Activated T-cell treated with anti-CD3 and anti-CD28 coated beads, Interleukin-2, amount 50 U/mL, for 4 hours (primary cell): ENCODE measurements at regions not wholly inside any gene's neighbourhood (a gene's known extent, or its start where the extent isn't known, plus 50 kb on each side); places are given as distances from the start of the nearest gene placed in this dataset.

Source experiments
- ATAC-seq, 2 donors: fragments of 200-7000 bp; cut with Tn5 transposase; one replicate each; pipeline ENCODE4 v1.10.0; 2021
- DNase-seq: peaks from one replicate; pipeline ENCODE4 v3.0.0-alpha.2; 2020
- H3K27me3 Mint-ChIP-seq: one replicate; pipeline ENCODE4 v1.8.0; 2021; ENCODE audit warnings: low read depth, mixed read lengths
- H3K36me3 Mint-ChIP-seq: one replicate; pipeline ENCODE4 v1.8.0; 2022; ENCODE audit warnings: mixed read lengths; ENCODE audit not compliant: insufficient read depth
- H3K4me1 Mint-ChIP-seq: one replicate; pipeline ENCODE4 v1.8.0; 2021; ENCODE audit warnings: low read depth, mixed read lengths
- H3K4me3 Mint-ChIP-seq: one replicate; pipeline ENCODE4 v1.8.0; 2021; ENCODE audit warnings: mild to moderate bottlenecking, moderate library complexity, mixed read lengths
- H3K9me3 Mint-ChIP-seq: one replicate; pipeline ENCODE4 v1.8.0; 2021; ENCODE audit warnings: mixed read lengths

DNA sequence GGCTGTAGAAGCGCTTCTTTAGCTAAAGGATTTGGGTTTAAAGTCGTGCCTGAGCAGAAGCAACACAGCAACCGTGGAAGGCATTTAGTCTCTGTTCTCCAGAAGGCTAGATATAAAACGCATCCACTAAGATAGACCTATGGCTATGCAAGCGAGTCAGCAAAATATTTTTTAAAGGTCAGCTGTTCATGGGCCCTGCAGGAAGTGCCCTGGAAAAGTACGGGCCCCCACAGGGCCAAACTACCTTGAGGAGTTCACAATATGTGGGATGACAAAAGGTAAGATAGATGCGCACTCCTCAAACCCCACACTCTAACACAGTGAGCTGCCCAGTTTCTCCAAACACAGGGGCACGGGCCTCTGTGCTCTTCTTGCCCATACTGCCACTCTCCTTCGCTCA lies 261.6 kb downstream of the VPS13C start:
- Mint-ChIP-seq H3K4me3 (no peak overlapping the region), H3K9me3 (no peaks in the 10 kb centered on the region), H3K4me1 (no peaks in the 10 kb centered on the region), H3K27me3 (peaks cover 9% of the 10 kb centered on the region), H3K36me3 (no peaks in the 10 kb centered on the region)
- DNase-seq = no peak
- no peak for ATAC-seq

GRCh38 chr15:61796056-61796455 lies 264.2 kb downstream of the VPS13C start:
- no peaks in the 10 kb centered on the region for H3K4me1 Mint-ChIP-seq
- no peaks in the 10 kb centered on the region for H3K36me3 Mint-ChIP-seq
- no peak overlapping the region for H3K4me3 Mint-ChIP-seq
- H3K27me3 Mint-ChIP-seq = peaks cover 14% of the 10 kb centered on the region
- DNase-seq (no peak), ATAC-seq (no peak)
- H3K9me3 Mint-ChIP-seq = no peaks in the 10 kb centered on the region

GRCh38 chr15:61794881-61795280 lies 265.4 kb downstream of the VPS13C start:
- no peaks in the 10 kb centered on the region for H3K36me3 Mint-ChIP-seq
- DNase-seq = no peak
- H3K9me3 Mint-ChIP-seq = no peaks in the 10 kb centered on the region
- ATAC-seq = no peak
- H3K4me1 Mint-ChIP-seq = no peaks in the 10 kb centered on the region
- no peak overlapping the region for H3K4me3 Mint-ChIP-seq
- H3K27me3 Mint-ChIP-seq = peaks cover 14% of the 10 kb centered on the region

- DNase-seq = no peak
- H3K36me3 Mint-ChIP-seq = no peaks in the 10 kb centered on the region
- no peak overlapping the region for H3K4me3 Mint-ChIP-seq
- peaks cover 14% of the 10 kb centered on the region for H3K27me3 Mint-ChIP-seq
- no peak for ATAC-seq
- H3K9me3 Mint-ChIP-seq = no peaks in the 10 kb centered on the region
- H3K4me1 Mint-ChIP-seq = no peaks in the 10 kb centered on the region
These were observed 266.0 kb downstream of the VPS13C start for GRCh38 chr15:61794276-61794675.

DNA sequence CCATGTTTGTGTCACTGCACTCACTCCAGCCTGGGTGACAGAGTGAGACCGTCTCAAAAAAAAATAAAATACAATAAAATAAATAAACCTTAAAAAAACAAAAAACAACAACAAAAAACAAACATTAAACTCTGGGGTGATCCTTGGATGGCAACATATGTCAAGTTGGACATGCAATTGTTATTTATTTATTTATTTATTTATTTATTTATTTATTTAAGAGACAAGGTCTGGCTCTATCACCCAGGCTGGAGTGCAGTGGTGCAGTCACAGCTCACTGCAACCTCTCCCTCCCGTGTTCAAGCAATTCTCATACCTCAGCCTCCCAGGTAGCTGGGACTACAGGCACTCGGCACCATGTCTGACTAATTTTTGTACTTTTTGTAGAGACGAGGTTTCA lies 275.5 kb downstream of the VPS13C start:
- Mint-ChIP-seq H3K27me3 (peaks cover 28% of the 10 kb centered on the region), H3K4me1 (no peaks in the 10 kb centered on the region), H3K9me3 (no peaks in the 10 kb centered on the region), H3K36me3 (no peaks in the 10 kb centered on the region), H3K4me3 (no peak overlapping the region)
- DNase-seq = no peak
- ATAC-seq = no peak

- H3K4me3 Mint-ChIP-seq = no peak overlapping the region
These were observed 279.8 kb downstream of the VPS13C start for GRCh38 chr15:61780278-61780980.

GRCh38 chr15:61777689-61778088 lies 282.6 kb downstream of the VPS13C start:
- Mint-ChIP-seq H3K9me3 (peaks cover 7% of the 10 kb centered on the region), H3K4me1 (no peaks in the 10 kb centered on the region), H3K27me3 (peaks cover 25% of the 10 kb centered on the region), H3K36me3 (no peaks in the 10 kb centered on the region), H3K4me3 (no peak overlapping the region)
- ATAC-seq (no peak), DNase-seq (no peak)

More at GRCh38 chr15:61780278-61780980, 279.8 kb downstream of the VPS13C start:
- H3K9me3 Mint-ChIP-seq = no peaks in the 10 kb centered on the region
- DNase-seq (no peak), ATAC-seq (no peak)
- H3K27me3 Mint-ChIP-seq = peaks cover 25% of the 10 kb centered on the region
- H3K36me3 Mint-ChIP-seq = no peaks in the 10 kb centered on the region
- no peaks in the 10 kb centered on the region for H3K4me1 Mint-ChIP-seq

GRCh38 chr15:61769557-61769956 lies 290.7 kb downstream of the VPS13C start:
- Mint-ChIP-seq H3K9me3 (peaks cover 19% of the 10 kb centered on the region), H3K4me1 (no peaks in the 10 kb centered on the region), H3K27me3 (peaks cover 16% of the 10 kb centered on the region), H3K4me3 (no peak overlapping the region), H3K36me3 (no peaks in the 10 kb centered on the region)
- ATAC-seq (no peak), DNase-seq (no peak)

GRCh38 chr15:61768131-61768530 lies 292.1 kb downstream of the VPS13C start:
- DNase-seq = no peak
- Mint-ChIP-seq H3K9me3 (peaks cover 14% of the 10 kb centered on the region), H3K4me1 (no peaks in the 10 kb centered on the region), H3K27me3 (peaks cover 26% of the 10 kb centered on the region), H3K36me3 (no peaks in the 10 kb centered on the region), H3K4me3 (no peak overlapping the region)
- no peak for ATAC-seq

DNA sequence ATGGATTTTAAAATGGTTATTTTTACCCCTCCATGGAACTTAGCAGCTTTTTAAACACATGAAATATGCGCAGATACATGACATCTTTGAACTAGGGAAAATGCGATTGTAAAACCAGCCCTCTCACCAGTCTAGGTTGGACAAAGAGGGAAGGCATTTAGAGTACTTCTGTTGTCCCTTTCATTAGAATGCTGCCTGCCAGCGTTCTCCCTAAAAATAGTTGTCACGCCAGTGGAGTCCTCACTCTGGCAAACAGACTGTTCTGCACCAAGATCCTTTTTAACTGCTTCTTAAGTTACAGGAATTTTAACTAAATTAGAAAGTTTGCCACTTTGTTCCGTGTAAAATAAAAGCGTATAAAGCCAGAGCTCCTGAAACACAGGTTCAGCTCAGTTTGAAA lies 295.3 kb downstream of the VPS13C start:
- DNase-seq (no peak), ATAC-seq (no peak)
- Mint-ChIP-seq H3K27me3 (peaks cover 33% of the 10 kb centered on the region), H3K9me3 (no peaks in the 10 kb centered on the region), H3K4me1 (no peaks in the 10 kb centered on the region), H3K36me3 (no peaks in the 10 kb centered on the region), H3K4me3 (no peak overlapping the region)

DNA sequence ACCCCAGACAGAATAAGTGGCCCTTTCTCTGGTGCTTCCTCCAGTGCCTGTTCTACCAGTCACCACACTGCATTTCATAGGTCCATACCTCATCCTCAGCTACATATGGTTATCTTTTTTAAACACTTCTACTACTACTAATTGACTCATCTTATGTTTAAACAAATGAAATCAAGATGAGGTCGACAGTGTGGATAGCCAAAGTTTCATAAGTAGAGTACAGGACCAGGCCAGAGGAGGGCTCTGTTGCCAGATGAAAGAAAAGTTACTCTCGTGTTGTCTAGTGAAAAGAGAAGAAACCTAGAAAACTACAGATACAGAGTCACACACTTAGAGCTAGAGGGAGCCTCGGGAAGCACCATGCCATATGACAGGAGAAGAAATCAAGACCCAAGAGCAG lies 296.1 kb downstream of the VPS13C start:
- Mint-ChIP-seq H3K4me3 (no peak overlapping the region), H3K27me3 (peaks cover 39% of the 10 kb centered on the region), H3K4me1 (no peaks in the 10 kb centered on the region), H3K9me3 (no peaks in the 10 kb centered on the region), H3K36me3 (no peaks in the 10 kb centered on the region)
- DNase-seq = no peak
- ATAC-seq = no peak

- Mint-ChIP-seq H3K4me3 (no peak overlapping the region), H3K9me3 (no peaks in the 10 kb centered on the region), H3K27me3 (peaks cover 35% of the 10 kb centered on the region), H3K4me1 (no peaks in the 10 kb centered on the region), H3K36me3 (no peaks in the 10 kb centered on the region)
- no peak for DNase-seq
- ATAC-seq = no peak
These were observed 297.6 kb downstream of the VPS13C start for GRCh38 chr15:61762676-61763075.

DNA sequence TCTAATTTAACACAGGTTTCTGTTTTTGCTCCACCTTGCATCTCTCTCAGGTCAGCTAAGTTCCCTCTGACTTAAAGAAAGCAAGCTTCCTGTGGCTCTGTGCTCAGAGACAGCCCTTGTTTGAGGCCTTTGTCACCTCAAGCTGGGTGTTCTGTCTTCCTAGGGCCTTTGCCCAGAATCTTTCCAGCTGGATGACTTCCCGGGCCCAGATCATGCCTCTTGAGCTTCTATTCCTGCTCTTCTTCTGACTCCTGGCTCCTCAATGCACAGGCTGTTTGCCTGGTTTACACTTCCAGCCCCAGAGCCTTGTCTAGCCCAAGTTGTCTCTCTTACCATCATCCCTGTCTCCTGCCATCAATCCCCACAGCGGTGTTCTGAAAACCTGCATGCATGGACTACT lies 300.6 kb downstream of the VPS13C start:
- Mint-ChIP-seq H3K27me3 (peaks cover 29% of the 10 kb centered on the region), H3K9me3 (no peaks in the 10 kb centered on the region), H3K4me3 (no peak overlapping the region), H3K4me1 (no peaks in the 10 kb centered on the region), H3K36me3 (no peaks in the 10 kb centered on the region)
- ATAC-seq = no peak
- no peak for DNase-seq

GRCh38 chr15:61756071-61756820 lies 304.0 kb downstream of the VPS13C start:
- no peak for ATAC-seq

DNA sequence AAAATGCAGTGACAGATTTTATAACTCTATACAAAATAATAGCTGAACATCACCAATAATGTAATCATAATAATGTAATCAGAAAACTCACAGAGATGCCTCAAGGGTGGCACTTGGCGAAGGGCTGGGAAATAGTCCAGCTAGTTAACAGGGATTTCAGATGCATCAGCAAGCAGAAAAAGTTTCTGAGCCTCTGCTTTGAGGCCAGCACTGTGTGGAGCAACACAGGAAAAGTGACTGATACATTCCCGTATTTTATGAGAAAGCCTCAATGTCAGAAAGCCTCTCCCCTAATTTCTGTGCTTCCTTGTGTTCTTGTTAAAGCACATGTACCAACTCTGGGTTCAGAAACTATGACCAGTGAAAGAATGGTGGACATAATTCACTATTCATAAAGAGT lies 304.8 kb downstream of the VPS13C start:
- no peak for DNase-seq
- Mint-ChIP-seq H3K4me1 (no peaks in the 10 kb centered on the region), H3K9me3 (no peaks in the 10 kb centered on the region), H3K4me3 (no peak overlapping the region), H3K36me3 (no peaks in the 10 kb centered on the region), H3K27me3 (peaks cover 13% of the 10 kb centered on the region)
- no peak for ATAC-seq

More at GRCh38 chr15:61756071-61756820, 304.0 kb downstream of the VPS13C start:
- no peak for DNase-seq
- Mint-ChIP-seq H3K4me3 (no peak overlapping the region), H3K4me1 (no peaks in the 10 kb centered on the region), H3K36me3 (no peaks in the 10 kb centered on the region), H3K27me3 (peaks cover 13% of the 10 kb centered on the region), H3K9me3 (no peaks in the 10 kb centered on the region)
